HG02852 (cell line): ENCODE measurements at regions not wholly inside any gene's neighbourhood (a gene's known extent, or its start where the extent isn't known, plus 50 kb on each side); places are given as distances from the start of the nearest gene placed in this dataset.

Experiments
- ATAC-seq: cut with Tn5 transposase; IDR thresholded peaks from one replicate; pipeline ENCODE4 v1.9.1; 2021; ENCODE audit warnings: mild to moderate bottlenecking, moderate library complexity; ENCODE audit not compliant: unreplicated experiment

- ATAC-seq: no peak
Measured at GRCh38 chr1:55846051-55846450, 630.9 kb upstream of the USP24 start.

- no peak for ATAC-seq
Measured at GRCh38 chr1:55844322-55844721, 629.2 kb upstream of the USP24 start.

- no peak for ATAC-seq
Measured at GRCh38 chr1:55839626-55840025, 624.5 kb upstream of the USP24 start.

GRCh38 chr1:55839221-55839620, 624.1 kb upstream of the USP24 start:
- no peak for ATAC-seq

DNA sequence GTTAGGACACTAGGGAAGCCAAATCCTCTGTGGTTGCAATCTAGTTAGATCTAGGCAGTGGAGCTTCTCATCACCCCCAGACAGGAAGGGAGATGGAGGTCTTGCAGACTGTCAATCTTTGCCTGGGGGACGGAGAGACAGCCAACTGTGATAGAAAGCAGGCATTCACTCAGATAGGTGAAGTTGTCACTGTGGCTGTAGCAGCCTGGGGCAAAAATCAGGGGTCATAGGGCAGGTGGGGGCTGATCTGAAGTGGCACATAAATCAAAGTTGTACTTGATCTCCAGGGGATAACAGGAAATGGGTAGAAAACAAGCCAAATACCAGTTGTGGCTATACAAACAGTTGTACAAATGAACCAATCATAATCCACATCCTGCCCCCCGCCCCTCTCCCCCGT, 620.9 kb upstream of the USP24 start:
- ATAC-seq: no peak

GRCh38 chr1:55833529-55834091, 618.4 kb upstream of the USP24 start:
- ATAC-seq: no peak

GRCh38 chr1:55831759-55832158, 616.6 kb upstream of the USP24 start:
- no peak for ATAC-seq

- ATAC-seq: no peak
Measured at GRCh38 chr1:55828044-55828443, 612.9 kb upstream of the USP24 start.

DNA sequence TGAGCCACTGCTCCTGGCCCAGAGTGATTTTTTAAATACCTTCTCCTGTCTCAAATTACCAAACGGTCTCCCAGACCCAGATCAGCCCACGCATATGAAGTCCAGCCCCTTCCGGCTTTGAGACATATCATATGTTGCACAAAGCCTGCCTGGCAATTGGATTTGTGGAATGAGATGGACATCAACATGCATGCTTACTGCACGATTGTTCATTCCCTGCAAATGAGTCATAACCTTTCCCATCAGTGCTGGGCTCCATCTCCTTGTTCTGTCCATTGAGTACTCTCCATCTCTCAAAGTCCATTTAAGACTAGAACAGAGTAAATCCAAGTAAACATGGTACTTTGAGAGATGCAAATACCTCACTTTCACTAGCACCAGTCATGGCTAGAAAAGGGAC, 612.2 kb upstream of the USP24 start:
- no peak for ATAC-seq

- ATAC-seq: no peak
Measured at GRCh38 chr1:55826381-55827080, 611.4 kb upstream of the USP24 start.

DNA sequence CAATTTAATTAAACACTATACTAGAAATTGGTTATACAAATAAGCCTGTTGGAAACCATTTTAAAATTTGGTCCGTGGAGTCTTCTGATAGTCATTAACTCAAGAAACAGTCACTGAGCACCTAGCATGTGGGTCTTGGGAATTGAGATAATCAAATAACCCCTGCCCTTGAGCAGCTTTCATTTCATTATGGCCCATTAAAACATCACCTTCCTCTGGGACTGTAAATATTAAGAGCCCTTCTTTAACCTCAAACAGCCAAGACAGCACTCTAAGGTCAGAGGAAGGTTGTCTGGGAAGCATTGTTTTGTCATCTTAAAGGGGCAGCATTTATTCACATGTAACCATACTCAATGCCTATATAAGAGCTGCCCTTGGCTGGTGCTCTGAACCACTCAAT, 610.3 kb upstream of the USP24 start:
- no peak for ATAC-seq

DNA sequence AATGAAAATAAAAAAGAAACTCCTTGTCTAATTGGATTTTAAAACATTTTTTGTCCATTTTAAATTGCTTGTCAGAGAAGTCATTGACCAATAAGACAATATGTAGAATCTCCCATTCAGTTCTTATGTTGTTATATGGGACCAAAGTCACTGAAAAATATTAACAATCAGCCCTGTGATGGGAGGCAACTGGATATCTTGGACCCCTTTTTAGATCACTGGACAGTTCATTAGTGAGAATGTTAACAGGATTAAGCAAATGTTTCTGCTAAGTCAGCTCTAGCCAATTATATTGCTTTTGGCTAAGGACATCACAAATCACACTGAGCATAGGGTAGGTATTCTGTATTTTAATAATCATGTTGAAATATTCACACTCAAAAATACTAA, 609.1 kb upstream of the USP24 start:
- ATAC-seq: no peak

- ATAC-seq: no peak
Measured at GRCh38 chr1:55823541-55824250, 608.5 kb upstream of the USP24 start.

GRCh38 chr1:55822891-55823290, 607.7 kb upstream of the USP24 start:
- no peak for ATAC-seq

DNA sequence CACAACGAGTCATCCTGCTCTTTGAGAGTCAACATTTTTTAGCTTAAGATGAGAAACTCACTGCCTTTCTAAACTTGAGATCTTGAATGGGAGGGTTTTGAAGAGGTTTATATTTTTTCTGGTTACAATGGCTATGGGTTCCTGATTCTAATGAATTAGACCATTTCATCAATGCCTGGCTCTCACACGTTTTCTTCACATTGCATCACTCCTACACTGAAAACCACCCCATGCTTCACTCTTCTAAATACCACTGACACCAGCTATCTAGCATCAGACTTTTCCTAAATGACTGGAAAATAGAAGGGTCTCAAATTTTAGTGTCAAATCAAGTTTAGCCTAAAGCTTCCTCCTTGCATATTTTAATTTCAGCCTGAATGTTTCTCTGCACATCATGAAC, 606.1 kb upstream of the USP24 start:
- no peak for ATAC-seq

GRCh38 chr1:55820501-55820900, 605.3 kb upstream of the USP24 start:
- no peak for ATAC-seq

DNA sequence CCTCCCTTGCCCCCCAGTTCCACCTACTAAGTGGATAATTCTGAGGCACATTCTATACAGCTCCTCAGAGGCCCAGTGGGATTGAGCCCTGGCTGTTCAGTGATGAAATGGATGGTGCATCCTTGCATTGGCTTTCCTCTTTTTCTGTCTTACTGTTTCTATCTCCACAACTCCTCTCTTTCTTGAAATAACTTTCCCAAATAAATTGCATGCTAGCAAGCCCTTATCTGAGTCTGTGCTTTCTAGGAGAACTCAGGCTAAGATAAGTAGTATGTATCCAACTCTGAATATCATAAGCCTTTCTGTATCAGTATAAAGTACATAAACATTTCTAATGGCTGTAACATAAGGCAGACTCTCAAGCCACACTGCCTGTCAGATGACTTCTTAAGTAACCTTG, 603.8 kb upstream of the USP24 start:
- no peak for ATAC-seq

- ATAC-seq: peak; percentile 43
Measured at GRCh38 chr1:55816456-55817426, 601.6 kb upstream of the USP24 start.

DNA sequence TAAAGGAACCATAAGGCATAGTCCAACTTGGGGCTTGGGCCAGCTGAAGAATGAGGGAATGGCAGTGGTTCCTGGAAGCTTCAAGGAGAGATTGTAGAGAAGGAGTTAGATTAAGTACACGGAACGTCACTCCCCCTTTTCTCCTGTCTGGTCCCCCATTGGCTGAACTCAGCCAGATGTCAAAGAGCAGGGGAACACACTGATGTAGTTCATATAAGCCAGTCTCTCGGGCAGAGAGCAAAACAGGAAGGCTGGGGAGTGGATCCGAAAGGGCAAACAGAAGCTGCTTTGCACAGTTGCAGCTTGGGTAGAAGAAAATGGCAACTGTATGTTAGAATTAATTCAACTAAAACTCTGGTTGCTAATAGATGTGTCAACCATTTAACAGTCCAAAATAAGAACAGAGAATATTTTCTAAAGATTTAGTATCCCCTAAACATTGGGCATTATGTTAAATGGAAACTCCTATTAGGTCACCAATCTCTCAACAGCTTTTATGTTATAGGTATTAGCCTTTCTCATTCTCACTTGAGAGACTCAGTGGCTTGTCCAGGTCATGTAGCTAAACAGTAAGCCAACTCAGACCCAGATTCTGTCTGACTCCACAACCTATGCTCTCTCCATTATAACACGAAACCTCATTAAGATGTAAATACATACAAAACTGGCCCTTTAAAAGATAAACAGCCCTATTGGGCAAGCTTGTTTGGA, 600.7 kb upstream of the USP24 start:
- peak; percentile 28 for ATAC-seq

GRCh38 chr1:55814967-55815366, 599.8 kb upstream of the USP24 start:
- no peak for ATAC-seq

DNA sequence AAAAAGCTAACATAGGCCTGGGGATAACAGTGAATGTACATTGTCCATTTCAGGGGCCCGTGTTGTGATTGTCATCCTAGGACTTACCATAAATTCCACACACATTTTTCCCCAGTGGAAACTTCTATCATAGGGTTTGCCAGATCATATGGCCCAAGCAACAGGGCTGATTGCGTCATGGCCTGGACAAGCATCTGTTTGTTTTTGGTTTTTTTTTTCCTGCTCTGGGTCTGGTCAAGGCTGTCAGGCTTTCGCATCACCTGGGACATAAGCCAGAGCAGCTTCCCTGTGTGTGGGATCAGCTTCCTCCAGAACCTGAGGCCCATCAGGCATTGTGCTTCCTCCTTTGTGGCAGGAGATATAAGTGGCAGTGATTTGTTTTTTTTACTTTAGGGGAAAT, 598.5 kb upstream of the USP24 start:
- no peak for ATAC-seq
